Type B pancreatic cell (in vitro differentiated cells): ENCODE measurements at regions not wholly inside any gene's neighbourhood (a gene's known extent, or its start where the extent isn't known, plus 50 kb on each side); places are given as distances from the start of the nearest gene placed in this dataset.

Experiments used
- DNase-seq: peaks from one replicate; pipeline ENCODE4 v3.0.0; 2021; ENCODE audit warnings: mixed read lengths; ENCODE audit not compliant: unreplicated experiment; ENCODE audit errors: extremely low spot score
- H3K27ac Mint-ChIP-seq: 2 replicates; pipeline ENCODE4 v1.8.0; 2021; ENCODE audit warnings: mild to moderate bottlenecking, mixed read lengths
- H3K27me3 Mint-ChIP-seq: 2 replicates; pipeline ENCODE4 v1.8.0; 2021; ENCODE audit warnings: mixed read lengths
- H3K36me3 Mint-ChIP-seq: 2 replicates; pipeline ENCODE4 v1.8.0; 2021; ENCODE audit warnings: mixed read lengths
- H3K4me1 Mint-ChIP-seq: one replicate; pipeline ENCODE4 v1.8.0; 2021; ENCODE audit warnings: mixed read lengths; ENCODE audit not compliant: unreplicated experiment
- H3K4me3 Mint-ChIP-seq: 2 replicates; pipeline ENCODE4 v1.8.0; 2021; ENCODE audit warnings: mild to moderate bottlenecking, mixed read lengths
- H3K9me3 Mint-ChIP-seq: 2 replicates; pipeline ENCODE4 v1.8.0; 2021; ENCODE audit warnings: mixed read lengths
- CTCF ChIP-seq: fragments of 200-600 bp; sonication (generic); conservative IDR thresholded peaks from 2 replicates; pipeline ENCODE4 v1.5.0; 2021; ENCODE audit warnings: antibody characterized with exemption, mild to moderate bottlenecking

DNA sequence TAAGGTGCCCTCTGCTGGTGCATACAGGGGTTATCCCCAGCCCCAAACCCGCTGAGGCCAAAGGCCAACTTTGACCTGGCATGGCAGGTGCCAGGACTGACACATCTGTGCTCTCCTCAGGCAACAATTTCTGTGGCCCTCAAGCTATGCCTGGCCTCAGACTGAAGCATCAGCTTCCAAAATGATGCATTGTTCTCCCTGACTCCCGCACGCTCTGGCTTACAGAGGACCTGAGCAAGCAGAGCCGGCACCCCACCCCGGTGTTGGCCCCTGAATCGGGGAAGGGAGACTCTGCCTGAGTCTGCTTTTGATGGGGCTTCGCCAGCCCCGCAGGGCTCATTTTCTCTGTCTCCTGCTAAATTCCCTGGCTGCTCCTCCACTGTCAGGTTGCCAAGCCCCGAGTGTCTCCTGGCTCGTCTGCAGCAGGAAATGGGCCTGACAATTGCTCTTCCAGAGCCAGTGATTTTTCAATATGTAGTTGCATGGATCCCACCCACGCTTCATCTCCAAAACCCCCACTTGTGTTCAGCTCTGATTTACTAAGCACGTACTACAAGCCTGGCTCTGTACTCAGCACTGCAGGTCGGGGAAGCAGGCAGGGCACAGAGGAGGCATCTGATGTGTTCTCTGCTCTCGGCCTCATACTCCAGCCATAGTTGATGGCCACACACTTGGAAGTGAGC is 126.1 kb downstream of the SLC38A6 start:
- H3K4me1 Mint-ChIP-seq: peaks cover 44% of the 10 kb centered on the region
- peaks cover 4% of the 10 kb centered on the region for H3K27me3 Mint-ChIP-seq
- DNase-seq: peak; percentile 54
- H3K36me3 Mint-ChIP-seq: peaks cover 4% of the 10 kb centered on the region
- no peak overlapping the region for H3K27ac Mint-ChIP-seq
- no peaks in the 10 kb centered on the region for H3K9me3 Mint-ChIP-seq
- H3K4me3 Mint-ChIP-seq: no peak overlapping the region
- TF ChIP-seq CTCF: peak; percentile 33

DNA sequence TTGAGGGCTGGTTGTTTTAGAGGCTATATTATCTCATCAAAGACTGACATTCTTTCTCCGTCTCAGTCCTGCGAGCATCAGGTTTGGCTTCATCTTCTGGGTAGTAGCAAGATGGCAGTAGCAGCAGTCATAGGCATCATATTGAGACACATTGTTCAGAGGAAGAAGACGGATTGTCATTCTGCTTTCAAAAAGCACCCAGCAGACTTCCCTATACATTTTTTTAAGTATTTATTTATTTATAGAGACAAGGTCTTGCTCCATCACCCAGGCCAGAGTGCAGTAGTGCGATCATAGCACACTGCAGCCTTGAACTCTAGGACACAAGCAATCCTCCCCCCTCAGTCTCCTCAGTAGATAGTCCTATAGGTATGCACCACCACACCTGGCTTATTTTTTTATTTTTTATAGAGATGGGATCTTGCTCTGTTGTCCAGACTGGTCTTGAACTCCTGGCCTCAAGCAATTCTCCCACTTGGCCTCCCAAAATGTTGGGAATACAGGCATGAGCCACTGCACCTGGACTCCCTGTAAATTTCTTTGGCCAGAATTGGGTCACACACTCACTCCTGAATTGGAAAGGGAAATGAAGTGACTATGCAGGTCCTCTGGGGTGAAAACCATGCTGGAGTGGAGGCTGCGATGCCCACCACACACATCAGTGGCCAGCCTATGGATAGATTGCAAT is 125.4 kb downstream of the SLC38A6 start:
- Mint-ChIP-seq H3K36me3 (peaks cover 4% of the 10 kb centered on the region), H3K4me1 (peaks cover 48% of the 10 kb centered on the region), H3K27ac (no peak overlapping the region), H3K4me3 (no peak overlapping the region), H3K9me3 (no peaks in the 10 kb centered on the region), H3K27me3 (peaks cover 4% of the 10 kb centered on the region)
- TF ChIP-seq CTCF: no peak
- DNase-seq: peak; percentile 20

DNA sequence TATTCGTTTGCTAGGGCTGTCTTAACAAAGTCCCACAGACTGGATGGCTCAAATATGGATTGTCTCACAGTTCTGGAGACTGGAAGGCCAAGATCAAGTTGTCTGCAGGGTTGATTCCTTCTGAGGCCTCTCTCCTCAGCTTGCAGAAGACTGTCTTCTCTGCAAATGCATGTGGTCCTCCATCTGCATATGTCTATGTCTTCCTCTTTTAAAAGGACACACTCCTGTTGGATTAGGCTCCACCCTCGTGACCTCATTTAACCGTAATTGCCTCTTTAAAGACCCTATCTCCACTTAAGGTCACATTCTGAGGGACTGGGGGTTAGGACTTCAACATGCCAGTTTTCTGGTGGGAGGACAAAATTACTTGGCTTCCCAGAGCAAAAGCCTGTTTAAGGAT is 123.3 kb downstream of the SLC38A6 start:
- no peak overlapping the region for H3K4me3 Mint-ChIP-seq
- H3K9me3 Mint-ChIP-seq: no peaks in the 10 kb centered on the region
- TF ChIP-seq CTCF: no peak
- DNase-seq: no peak
- peak overlapping the region; percentile 91 for H3K27ac Mint-ChIP-seq
- peaks cover 45% of the 10 kb centered on the region for H3K4me1 Mint-ChIP-seq
- no peaks in the 10 kb centered on the region for H3K36me3 Mint-ChIP-seq
- H3K27me3 Mint-ChIP-seq: no peaks in the 10 kb centered on the region

DNA sequence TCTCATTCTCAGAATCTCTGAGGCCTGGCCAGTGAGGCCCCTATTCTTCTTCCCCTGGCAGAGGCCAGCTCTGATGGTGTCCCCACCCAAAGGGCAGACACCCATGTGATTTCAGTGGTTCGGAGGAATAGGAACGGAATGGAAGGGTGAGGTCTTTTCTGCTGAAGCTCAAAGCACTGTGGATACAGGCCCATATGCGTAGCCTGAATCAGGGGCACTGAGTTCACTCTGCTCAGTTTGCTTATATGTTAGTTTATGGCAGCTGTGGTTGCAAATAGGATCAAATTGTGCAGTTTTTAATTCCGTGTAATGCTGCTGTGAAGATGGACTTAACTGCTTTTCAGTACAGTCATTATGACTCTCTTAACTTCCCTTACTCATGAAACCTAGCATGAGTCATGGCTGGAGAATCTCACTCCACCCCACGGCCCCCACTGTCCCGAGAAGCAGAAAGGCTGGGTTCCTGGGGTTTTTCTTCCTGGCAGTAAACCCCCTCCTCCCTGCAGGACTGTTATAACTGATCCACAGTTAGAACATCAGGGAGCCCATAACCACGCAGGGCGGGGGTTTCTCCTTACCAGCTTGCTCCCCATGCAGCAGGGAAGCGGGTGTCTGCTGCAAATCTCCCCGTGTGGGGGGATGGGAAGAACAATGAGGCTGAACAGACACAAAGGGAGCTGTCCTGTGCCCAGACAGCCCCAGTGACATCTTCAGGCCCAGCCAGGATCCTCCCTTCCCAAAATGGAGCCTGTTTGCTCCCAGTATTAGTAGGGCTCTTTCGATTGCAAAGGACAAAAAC is 122.7 kb downstream of the SLC38A6 start:
- no peaks in the 10 kb centered on the region for H3K36me3 Mint-ChIP-seq
- TF ChIP-seq CTCF: no peak
- no peaks in the 10 kb centered on the region for H3K9me3 Mint-ChIP-seq
- no peaks in the 10 kb centered on the region for H3K27me3 Mint-ChIP-seq
- H3K4me3 Mint-ChIP-seq: peak overlapping the region; percentile 40
- H3K27ac Mint-ChIP-seq: peak overlapping the region; percentile 91
- no peak for DNase-seq
- peaks cover 45% of the 10 kb centered on the region for H3K4me1 Mint-ChIP-seq

DNA sequence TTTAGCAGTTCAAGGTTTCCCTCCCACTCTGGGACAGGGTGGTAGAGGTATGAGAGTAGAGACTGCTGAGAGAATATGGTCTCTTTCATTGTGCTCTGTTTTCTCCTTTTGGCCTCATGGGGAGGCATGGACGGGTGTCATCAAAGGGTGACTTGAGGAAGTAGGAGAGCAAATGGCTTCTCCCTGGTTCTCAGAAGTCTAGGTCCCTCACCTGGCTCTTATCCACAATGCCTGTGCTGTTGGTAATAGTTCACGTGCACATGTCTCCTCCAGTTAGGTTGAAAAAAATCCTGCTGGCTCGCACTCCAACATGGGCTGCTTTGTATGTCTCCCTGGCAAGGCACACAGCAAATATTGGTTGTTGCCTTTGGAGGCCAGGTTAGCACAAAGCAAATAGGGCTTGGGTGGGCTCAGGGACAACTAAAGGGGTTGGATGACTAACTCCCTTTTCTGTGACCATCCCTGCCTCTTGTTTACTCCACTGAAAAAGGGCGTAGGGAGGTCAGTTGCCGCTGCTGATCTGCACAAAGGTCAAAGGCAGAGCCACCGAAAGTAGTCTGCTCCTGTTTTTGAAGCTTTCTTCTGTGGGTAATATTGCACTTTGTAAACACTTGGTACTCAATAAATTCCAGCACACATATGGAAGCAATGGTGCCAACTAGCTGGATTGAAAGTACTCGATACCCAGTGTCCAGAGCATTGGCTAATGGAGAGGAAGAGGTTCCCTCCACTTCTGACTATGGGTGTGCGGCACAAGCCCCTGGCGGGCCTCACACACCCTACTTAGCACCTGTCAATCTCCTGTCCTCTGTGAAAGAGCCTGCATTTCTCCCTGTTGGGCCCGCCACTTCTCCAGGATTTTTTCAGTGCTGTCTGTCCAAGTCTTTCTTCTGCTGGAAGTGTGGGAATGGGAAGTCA is 121.8 kb downstream of the SLC38A6 start:
- no peak for TF ChIP-seq CTCF
- Mint-ChIP-seq H3K4me3 (no peak overlapping the region), H3K36me3 (no peaks in the 10 kb centered on the region), H3K27ac (peak overlapping the region; percentile 91), H3K9me3 (no peaks in the 10 kb centered on the region), H3K27me3 (no peaks in the 10 kb centered on the region), H3K4me1 (peaks cover 39% of the 10 kb centered on the region)
- no peak for DNase-seq
